ENCODE measurements at regions not wholly inside any gene's neighbourhood (a gene's known extent, or its start where the extent isn't known, plus 50 kb on each side); places are given as distances from the start of the nearest gene placed in this dataset.

GRCh38 chr13:109329175-109329574, 457.2 kb downstream of the IRS2 start:
- no peak for TF ChIP-seq POLR2AphosphoS5 (IDR thresholded peaks at IDR 0.05)
- Histone ChIP-seq H3K27ac (no peak overlapping the region), H3K4me1 (no peaks in the 10 kb centered on the region), H3K9me3 (no peaks in the 10 kb centered on the region), H3K36me3 (no peaks in the 10 kb centered on the region), H3K27me3 (replicated peaks in 1 of 7) (peaks cover 0 to 3% (median 0%) of the 10 kb centered on the region in 7 donors), H3K4me3 (no peak overlapping the region)
- no peak for DNase-seq
- intact Hi-C loops (cut with DNase I; ENCODE audit: low total_unique reads), result no loop called here
- 83 to 90% (median 84%) methylated on average over 4 of the region's 4 CpGs for WGBS, 5 donors

GRCh38 chr13:109326601-109327000, 459.8 kb downstream of the IRS2 start:
- no peak for DNase-seq
- Histone ChIP-seq H3K4me3 (no peak overlapping the region), H3K27ac (no peak overlapping the region), H3K9me3 (no peaks in the 10 kb centered on the region), H3K36me3 (no peaks in the 10 kb centered on the region), H3K4me1 (no peaks in the 10 kb centered on the region), H3K27me3 (replicated peaks in 1 of 7) (peaks cover 0 to 3% (median 0%) of the 10 kb centered on the region in 7 donors)
- intact Hi-C loops (cut with DNase I; ENCODE audit: low total_unique reads), result no loop called here
- TF ChIP-seq POLR2AphosphoS5 (IDR thresholded peaks at IDR 0.05) (no peak), POLR2A (IDR thresholded peaks at IDR 0.05) (no peak), CTCF (IDR thresholded peaks at IDR 0.05 in 8 of 11, conservative IDR thresholded peaks at IDR 0.05 in 3 of 11) (no peak)
- WGBS, 5 donors, result 87 to 93% (median 90%) methylated on average over 9 of the region's 9 CpGs

- Histone ChIP-seq H3K27ac (no peak overlapping the region), H3K27me3 (replicated peaks in 1 of 7) (peaks cover 0 to 9% (median 0%) of the 10 kb centered on the region in 7 donors), H3K4me3 (no peak overlapping the region), H3K4me1 (no peaks in the 10 kb centered on the region), H3K9me3 (peaks cover 0 to 9% (median under 1%) of the 10 kb centered on the region in 8 donors), H3K36me3 (no peaks in the 10 kb centered on the region)
- TF ChIP-seq CTCF (IDR thresholded peaks at IDR 0.05 in 8 of 11, conservative IDR thresholded peaks at IDR 0.05 in 3 of 11), result no peak
- no peak for TF ChIP-seq POLR2AphosphoS5 (IDR thresholded peaks at IDR 0.05)
- no peak for TF ChIP-seq POLR2A (IDR thresholded peaks at IDR 0.05)
- DNase-seq, result no peak
- WGBS, 5 donors, result 86 to 90% (median 87%) methylated on average over 4 of the region's 4 CpGs
- intact Hi-C loops (cut with DNase I; ENCODE audit: low total_unique reads), result no loop called here
Observed at GRCh38 chr13:109323338-109323737, 463.0 kb downstream of the IRS2 start.

- Histone ChIP-seq H3K36me3 (no peaks in the 10 kb centered on the region), H3K27me3 (replicated peaks in 1 of 7) (peaks cover 0 to 9% (median 0%) of the 10 kb centered on the region in 7 donors), H3K27ac (no peak overlapping the region), H3K9me3 (peaks cover 0 to 17% (median 2%) of the 10 kb centered on the region in 8 donors), H3K4me1 (no peaks in the 10 kb centered on the region), H3K4me3 (no peak overlapping the region)
- DNase-seq, result no peak
- 81 to 91% (median 87%) methylated on average over 18 to 23 of the region's 23 CpGs for WGBS, 5 donors
- intact Hi-C loops (cut with DNase I; ENCODE audit: low total_unique reads), result no loop called here
- TF ChIP-seq POLR2AphosphoS5 (IDR thresholded peaks at IDR 0.05) (no peak), CTCF (IDR thresholded peaks at IDR 0.05 in 8 of 11, conservative IDR thresholded peaks at IDR 0.05 in 3 of 11) (no peak), POLR2A (IDR thresholded peaks at IDR 0.05) (no peak)
Observed at GRCh38 chr13:109318945-109319590, 467.3 kb downstream of the IRS2 start.

All from spleen (tissue), 11 donors.